Psoas muscle (tissue), 7 donors: ENCODE measurements at regions not wholly inside any gene's neighbourhood (a gene's known extent, or its start where the extent isn't known, plus 50 kb on each side); places are given as distances from the start of the nearest gene placed in this dataset.

ENCODE experiments used
- ATAC-seq, 4 donors: fragments of 200-7000 bp; cut with Tn5 transposase; one replicate each; pipeline ENCODE4 v1.9.1; 2020; ENCODE audit warnings: moderate library complexity in 3 of 4, mild to moderate bottlenecking in 2 of 4
- DNase-seq, 2 donors: peaks; one replicate each; pipeline ENCODE4 v3.0.0-alpha.2; 2020
- H3K27ac ChIP-seq: fragments of 200-600 bp; one replicate; pipeline ENCODE4 v1.8.0; 2022
- H3K27me3 ChIP-seq, 3 donors: fragments of 200-600 bp in 1 of 3; one replicate each; pipeline versions ENCODE4 v1.6.1 to v1.8.0; 2013 to 2022; ENCODE audit warnings: low read length in 2 of 3, mild to moderate bottlenecking in 2 of 3, moderate library complexity in 1 of 3; ENCODE audit not compliant: insufficient read depth in 3 of 3
- H3K36me3 ChIP-seq, 2 donors: fragments of 200-600 bp in 1 of 2; one replicate each; pipeline versions ENCODE4 v1.6.1 to v1.8.0; 2013 to 2022; ENCODE audit warnings: low read depth in 1 of 2, mild to moderate bottlenecking in 1 of 2, moderate library complexity in 1 of 2; ENCODE audit not compliant: insufficient read depth in 1 of 2
- H3K4me1 ChIP-seq: fragments of 200-600 bp; one replicate; pipeline ENCODE4 v1.8.0; 2022
- H3K4me3 ChIP-seq: fragments of 200-600 bp; one replicate; pipeline ENCODE4 v1.8.0; 2022; ENCODE audit warnings: mild to moderate bottlenecking
- H3K9me3 ChIP-seq: fragments of 200-600 bp; one replicate; pipeline ENCODE4 v1.8.0; 2022
- WGBS, 3 donors: extraction: QIAGEN DNeasy Blood & Tissue Kit; methylation state at CpG; one replicate each; pipeline versions ENCODE4 v1.1.6 to v1.1.7; 2013; 5-methylcytosine and 5-hydroxymethylcytosine counted together
- intact Hi-C, 2 donors: fragments of 100-400 bp; cut with DNase I; formaldehyde crosslinking; loops; one replicate each; pipeline versions ENCODE4 v1.11.0 to v1.14.2; 2022
- TF ChIP-seq, protein P1 (sequence below): fragments of 200-600 bp; IDR thresholded peaks from one replicate; pipeline ENCODE4 v1.8.0; 2022; ENCODE audit warnings: antibody characterized with exemption
- donor health status: healthy with polysubstance abuse.
- donor health status: DM: no; HTN: no; CAD: no; lungs with moderate emphysema.
- donor health status: Bipolar disorder and iron deficiency.
- donor health status: healthy.
- donor health status: DM: yes; HTN: yes; CAD: no.
- donor health status: DM: no; HTN: no; CAD: no.
- donor health status: DM: yes; HTN: yes; CAD: no.

GRCh38 chr2:223214394-223215253, 162.6 kb downstream of the KCNE4 start:
- H3K9me3 ChIP-seq, result peaks cover 4% of the 10 kb centered on the region
- no peak overlapping the region for H3K27ac ChIP-seq
- H3K36me3 ChIP-seq, result no peaks in the 10 kb centered on the region
- no peaks in the 10 kb centered on the region for H3K4me1 ChIP-seq
- DNase-seq, result no peak
- no peak overlapping the region for H3K4me3 ChIP-seq
- TF ChIP-seq, protein P1, sequence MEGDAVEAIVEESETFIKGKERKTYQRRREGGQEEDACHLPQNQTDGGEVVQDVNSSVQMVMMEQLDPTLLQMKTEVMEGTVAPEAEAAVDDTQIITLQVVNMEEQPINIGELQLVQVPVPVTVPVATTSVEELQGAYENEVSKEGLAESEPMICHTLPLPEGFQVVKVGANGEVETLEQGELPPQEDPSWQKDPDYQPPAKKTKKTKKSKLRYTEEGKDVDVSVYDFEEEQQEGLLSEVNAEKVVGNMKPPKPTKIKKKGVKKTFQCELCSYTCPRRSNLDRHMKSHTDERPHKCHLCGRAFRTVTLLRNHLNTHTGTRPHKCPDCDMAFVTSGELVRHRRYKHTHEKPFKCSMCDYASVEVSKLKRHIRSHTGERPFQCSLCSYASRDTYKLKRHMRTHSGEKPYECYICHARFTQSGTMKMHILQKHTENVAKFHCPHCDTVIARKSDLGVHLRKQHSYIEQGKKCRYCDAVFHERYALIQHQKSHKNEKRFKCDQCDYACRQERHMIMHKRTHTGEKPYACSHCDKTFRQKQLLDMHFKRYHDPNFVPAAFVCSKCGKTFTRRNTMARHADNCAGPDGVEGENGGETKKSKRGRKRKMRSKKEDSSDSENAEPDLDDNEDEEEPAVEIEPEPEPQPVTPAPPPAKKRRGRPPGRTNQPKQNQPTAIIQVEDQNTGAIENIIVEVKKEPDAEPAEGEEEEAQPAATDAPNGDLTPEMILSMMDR, result no peak
- 43 to 59% (median 57%) methylated on average over 5 of the region's 5 CpGs for WGBS, 3 donors
- no peaks in the 10 kb centered on the region for H3K27me3 ChIP-seq
- intact Hi-C loops, result no loop called here
- ATAC-seq, result no peak

GRCh38 chr2:223215254-223215516, 163.2 kb downstream of the KCNE4 start:
- ATAC-seq (no peak), DNase-seq (no peak)
- H3K36me3 ChIP-seq, result no peaks in the 10 kb centered on the region
- intact Hi-C loops, result no loop called here
- no peaks in the 10 kb centered on the region for H3K4me1 ChIP-seq
- H3K27ac ChIP-seq, result no peak overlapping the region
- H3K9me3 ChIP-seq, result peaks cover 4% of the 10 kb centered on the region
- WGBS, 3 donors, result 20 to 30% (median 28%) methylated on average over 2 of the region's 2 CpGs
- TF ChIP-seq, protein P1, result no peak
- no peak overlapping the region for H3K4me3 ChIP-seq
- H3K27me3 ChIP-seq, result no peaks in the 10 kb centered on the region

DNA sequence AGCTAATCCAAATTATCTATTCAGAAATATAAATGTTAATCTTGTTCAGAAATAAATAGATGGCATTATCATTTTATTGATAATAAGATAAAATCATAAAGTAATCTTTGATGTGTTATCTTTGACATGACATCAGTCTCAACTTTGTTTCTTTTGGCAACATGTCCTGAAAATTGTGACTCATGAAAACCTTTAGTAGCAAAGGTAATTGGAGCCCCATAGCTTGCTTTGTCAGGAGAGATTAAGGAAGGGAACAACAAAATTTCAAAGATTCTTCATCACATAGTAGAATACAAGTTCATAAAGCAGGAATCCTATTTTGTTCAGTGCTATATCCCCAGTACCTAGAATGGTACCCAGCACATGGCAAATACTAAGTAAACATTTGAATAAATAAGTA, 165.4 kb downstream of the KCNE4 start:
- TF ChIP-seq, protein P1, result no peak
- H3K27me3 ChIP-seq, result no peaks in the 10 kb centered on the region

DNA sequence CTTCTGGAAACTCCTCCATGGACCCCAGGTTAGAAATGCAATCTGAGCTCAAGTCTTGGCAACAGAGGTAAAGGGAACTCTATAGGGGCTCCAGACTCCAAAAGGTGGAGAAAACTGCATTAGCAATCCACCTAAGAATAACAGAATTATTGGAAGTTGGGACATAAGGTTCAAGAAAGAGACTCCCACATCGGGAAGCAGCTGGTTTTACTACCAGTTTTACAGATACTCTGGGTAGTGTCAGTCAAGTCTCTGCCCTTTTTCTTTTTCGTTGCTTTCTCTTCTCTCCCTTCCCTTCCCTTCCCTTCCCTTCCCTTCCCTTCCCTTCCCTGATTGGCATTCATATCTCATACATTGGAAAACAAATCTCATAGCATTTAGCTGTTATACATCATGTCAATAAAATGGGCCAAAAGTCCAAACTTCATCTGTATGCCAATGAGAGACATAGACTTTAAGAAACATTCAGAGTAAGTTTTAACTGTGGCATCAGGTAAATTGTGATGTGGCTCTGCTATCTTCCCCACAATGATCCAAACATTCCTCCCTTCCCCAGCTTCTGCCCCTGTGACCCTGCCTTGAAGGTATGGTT, 166.7 kb downstream of the KCNE4 start:
- H3K4me1 ChIP-seq, result no peaks in the 10 kb centered on the region
- WGBS, 3 donors, result 75 to 81% (median 78%) methylated on average over 2 of the region's 2 CpGs
- ATAC-seq, result no peak

More for the DNA sequence above, 165.4 kb downstream of the KCNE4 start:
- no peak overlapping the region for H3K27ac ChIP-seq
- no peaks in the 10 kb centered on the region for H3K4me1 ChIP-seq
- DNase-seq, result no peak
- no peaks in the 10 kb centered on the region for H3K36me3 ChIP-seq
- intact Hi-C loops, result no loop called here
- no peak overlapping the region for H3K4me3 ChIP-seq
- no peaks in the 10 kb centered on the region for H3K9me3 ChIP-seq
- no peak for ATAC-seq

More for the DNA sequence above, 166.7 kb downstream of the KCNE4 start:
- no peaks in the 10 kb centered on the region for H3K9me3 ChIP-seq
- no peak overlapping the region for H3K27ac ChIP-seq
- H3K4me3 ChIP-seq, result no peak overlapping the region
- no peak for DNase-seq
- no peaks in the 10 kb centered on the region for H3K27me3 ChIP-seq
- TF ChIP-seq, protein P1, result no peak
- intact Hi-C loops, result no loop called here
- no peaks in the 10 kb centered on the region for H3K36me3 ChIP-seq
